GM20000 (cell line): ENCODE measurements at regions not wholly inside any gene's neighbourhood (a gene's known extent, or its start where the extent isn't known, plus 50 kb on each side); places are given as distances from the start of the nearest gene placed in this dataset.
A peak's percentile ranks its signal among the peaks of the same experiment; 100 is the strongest.

Experiments
- DNase-seq: peaks from one replicate; pipeline ENCODE4 v3.0.0; 2012; ENCODE audit warnings: low spot score
- TF ChIP-seq, protein P1 (sequence below): IDR thresholded peaks from 2 replicates; pipeline ENCODE4 v1.5.1; 2012; ENCODE audit warnings: mild to moderate bottlenecking, control low read depth; ENCODE audit errors: extremely low read depth, missing control alignments

- TF ChIP-seq, protein P1, sequence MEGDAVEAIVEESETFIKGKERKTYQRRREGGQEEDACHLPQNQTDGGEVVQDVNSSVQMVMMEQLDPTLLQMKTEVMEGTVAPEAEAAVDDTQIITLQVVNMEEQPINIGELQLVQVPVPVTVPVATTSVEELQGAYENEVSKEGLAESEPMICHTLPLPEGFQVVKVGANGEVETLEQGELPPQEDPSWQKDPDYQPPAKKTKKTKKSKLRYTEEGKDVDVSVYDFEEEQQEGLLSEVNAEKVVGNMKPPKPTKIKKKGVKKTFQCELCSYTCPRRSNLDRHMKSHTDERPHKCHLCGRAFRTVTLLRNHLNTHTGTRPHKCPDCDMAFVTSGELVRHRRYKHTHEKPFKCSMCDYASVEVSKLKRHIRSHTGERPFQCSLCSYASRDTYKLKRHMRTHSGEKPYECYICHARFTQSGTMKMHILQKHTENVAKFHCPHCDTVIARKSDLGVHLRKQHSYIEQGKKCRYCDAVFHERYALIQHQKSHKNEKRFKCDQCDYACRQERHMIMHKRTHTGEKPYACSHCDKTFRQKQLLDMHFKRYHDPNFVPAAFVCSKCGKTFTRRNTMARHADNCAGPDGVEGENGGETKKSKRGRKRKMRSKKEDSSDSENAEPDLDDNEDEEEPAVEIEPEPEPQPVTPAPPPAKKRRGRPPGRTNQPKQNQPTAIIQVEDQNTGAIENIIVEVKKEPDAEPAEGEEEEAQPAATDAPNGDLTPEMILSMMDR = no peak
- DNase-seq = no peak
These were observed 116.8 kb downstream of the TRIM36 start for GRCh38 chr5:115052948-115053347.

DNA sequence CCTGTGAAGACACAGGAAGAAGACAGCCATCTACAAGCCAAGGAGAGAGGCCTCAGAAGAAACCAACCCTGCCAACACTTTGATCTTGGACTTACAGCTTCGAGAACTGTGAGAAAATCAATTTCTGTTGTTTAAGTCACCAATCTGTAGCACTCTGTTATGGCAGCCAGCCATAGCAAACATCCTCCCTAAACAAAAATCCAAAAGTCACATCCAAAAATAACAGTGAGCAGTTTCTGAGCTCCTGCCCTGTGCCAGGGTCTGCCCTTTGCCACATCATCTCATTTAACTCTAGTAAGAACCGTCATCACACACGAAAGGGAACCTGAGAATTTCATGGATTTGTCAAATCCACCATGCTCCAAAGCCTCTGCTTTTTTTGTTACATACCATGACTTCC is 118.8 kb downstream of the TRIM36 start:
- TF ChIP-seq, protein P1 = no peak

DNA sequence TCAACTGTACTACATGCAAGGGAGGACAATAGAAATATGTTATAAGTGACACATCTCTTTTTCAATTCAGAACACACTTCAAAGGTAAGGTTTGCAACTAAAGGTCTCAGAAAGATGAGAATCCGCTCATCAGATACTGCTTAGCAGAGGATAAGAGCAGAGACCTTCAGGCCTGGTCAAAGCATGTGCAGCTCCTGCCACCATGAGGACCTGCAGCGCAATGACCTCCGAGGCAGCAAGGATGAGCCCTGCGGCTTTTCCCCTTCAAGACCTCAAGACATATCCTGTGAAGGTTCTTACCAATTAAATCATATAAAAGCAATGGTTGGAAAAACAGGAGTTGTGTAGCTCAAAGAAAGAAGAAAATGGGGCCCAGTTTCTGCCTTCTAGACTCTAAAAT is 135.8 kb downstream of the TRIM36 start:
- TF ChIP-seq, protein P1 = no peak
- DNase-seq = peak; percentile 13

More for the DNA sequence above, 118.8 kb downstream of the TRIM36 start:
- DNase-seq = no peak

DNA sequence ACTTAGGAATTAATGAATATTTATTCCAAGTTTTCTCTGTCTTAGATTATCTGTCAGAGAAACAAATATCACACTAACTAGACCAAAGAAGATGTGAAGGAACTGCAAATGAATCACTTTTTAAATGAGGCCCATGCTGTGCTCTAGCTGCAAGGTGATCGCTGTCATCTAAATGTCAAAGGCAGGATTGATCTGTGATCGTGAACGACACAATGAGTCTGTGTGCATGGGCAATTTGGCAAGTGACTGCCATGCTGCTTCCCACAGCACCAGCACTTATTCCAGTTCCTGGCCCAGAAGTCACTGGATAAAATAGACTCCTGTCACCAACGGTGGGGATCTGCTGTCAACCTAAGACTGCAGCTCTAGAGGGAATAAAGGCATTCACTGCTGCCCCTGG is 141.2 kb downstream of the TRIM36 start:
- no peak for DNase-seq

GRCh38 chr5:115024922-115025321 is 144.8 kb downstream of the TRIM36 start:
- TF ChIP-seq, protein P1 = no peak
- DNase-seq = no peak

More for the DNA sequence above, 141.2 kb downstream of the TRIM36 start:
- TF ChIP-seq, protein P1 = no peak

DNA sequence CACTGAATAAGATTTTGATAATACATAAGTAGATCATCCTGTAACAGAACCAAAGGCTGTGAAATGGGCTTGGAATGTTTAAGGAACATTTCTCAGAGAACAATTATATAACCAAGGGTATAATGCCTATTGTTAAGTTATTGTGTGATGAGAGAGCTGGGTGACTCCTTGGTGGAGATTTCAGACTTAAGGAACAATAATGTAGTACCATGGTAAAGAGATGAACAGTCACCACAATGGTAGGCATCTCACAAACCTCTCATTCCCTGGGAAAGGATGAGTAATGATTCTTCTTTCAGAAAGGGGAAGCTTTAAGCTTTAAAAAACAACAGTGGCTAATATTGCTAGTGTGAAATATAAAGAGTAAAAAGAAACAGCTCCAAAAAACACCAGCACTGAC is 147.4 kb downstream of the TRIM36 start:
- no peak for DNase-seq
- TF ChIP-seq, protein P1 = no peak

DNA sequence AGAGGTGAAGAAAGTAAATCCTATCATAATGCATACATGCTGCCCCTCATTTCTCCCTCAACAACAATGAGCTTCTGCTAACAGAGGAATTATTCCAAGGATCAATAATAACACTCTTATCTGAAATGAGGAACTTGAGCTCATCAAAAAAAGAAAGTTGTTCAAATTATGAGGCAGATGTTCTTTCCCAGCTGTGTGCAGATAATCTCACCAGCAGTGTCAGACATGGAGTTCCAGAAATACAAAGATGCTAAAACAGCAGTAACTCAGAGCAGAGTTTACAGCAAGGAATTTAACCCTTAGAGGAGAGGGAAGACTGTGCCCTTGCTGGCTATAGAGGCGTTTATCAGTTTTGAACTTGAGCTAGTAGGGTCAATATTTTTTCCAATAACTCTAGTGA is 153.1 kb downstream of the TRIM36 start:
- TF ChIP-seq, protein P1 = no peak

More for the DNA sequence above, 153.1 kb downstream of the TRIM36 start:
- no peak for DNase-seq
